GM21515 (cell line): ENCODE measurements at regions not wholly inside any gene's neighbourhood (a gene's known extent, or its start where the extent isn't known, plus 50 kb on each side); places are given as distances from the start of the nearest gene placed in this dataset.
"Not testable (repeated sequence)": the region's sequence is repeated elsewhere in the genome, so short reads cannot be mapped to it uniquely, and the experiment has no call there.

Source experiments
- ATAC-seq: cut with Tn5 transposase; IDR thresholded peaks from one replicate; pipeline ENCODE4 v1.9.1; 2021; ENCODE audit not compliant: unreplicated experiment

DNA sequence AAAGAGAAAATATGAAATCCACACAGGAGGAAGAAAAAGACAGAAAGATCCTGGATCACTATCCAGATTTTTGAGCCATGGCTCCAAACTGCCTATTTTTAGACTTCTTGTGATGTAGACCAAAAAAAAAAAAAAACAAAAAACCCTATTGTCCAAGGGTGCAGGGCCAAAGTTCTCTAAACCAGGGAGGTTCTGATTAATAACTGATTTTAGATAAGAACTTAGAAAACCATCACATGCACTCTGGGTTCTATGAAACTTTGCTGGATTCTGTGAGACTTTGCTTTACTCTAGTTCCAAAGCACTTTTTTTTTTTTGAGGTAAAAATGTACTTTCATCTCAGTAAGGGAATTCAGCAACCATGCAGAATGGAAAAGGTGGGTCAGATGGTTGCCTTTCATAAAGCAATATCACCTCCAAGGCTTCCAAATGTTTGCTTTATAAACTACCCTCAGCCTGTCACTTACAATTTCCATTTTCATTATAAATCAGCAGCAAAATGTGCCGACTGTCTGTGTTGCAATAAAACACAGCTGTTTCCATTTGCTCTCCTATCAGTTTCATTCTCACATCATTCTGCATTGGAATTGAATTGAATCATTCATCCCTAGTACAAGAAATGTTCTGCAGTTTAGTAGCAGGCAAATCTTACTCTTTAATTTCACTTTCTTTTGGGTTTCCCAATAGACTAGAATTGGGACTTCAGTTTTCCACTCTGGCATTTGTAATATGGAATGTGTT is 1584.3 kb upstream of the RAG2 start:
- no peak for ATAC-seq

DNA sequence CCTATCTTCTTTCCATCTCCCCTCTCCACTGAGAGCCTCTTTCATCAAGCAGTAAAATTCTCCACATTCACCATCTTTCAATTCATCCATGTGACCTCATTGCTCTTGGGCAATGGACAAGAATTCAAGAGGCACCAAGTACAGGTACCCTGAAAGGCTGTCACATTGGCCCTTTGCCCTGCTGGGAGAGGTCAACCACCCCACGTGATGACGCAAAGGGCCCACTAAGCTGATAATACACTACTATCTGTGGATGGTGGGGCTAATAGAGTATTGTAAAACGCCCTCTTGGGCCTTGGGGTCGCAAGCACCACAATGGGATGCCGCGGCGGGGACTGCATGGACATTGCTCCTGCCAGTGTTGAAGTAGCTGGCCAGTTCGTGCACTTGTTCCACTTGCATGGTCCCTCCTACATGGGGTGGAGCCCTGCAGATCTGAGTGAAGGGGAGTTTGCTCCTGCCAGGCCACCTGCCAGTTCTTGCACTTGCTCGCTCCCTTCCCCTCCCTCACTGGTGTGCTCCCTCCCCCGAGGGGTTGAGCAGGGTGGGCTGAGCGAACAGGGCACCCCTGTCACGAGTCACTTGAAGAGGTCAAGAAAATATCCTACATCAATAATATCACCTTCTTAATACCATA is 1578.8 kb upstream of the RAG2 start:
- ATAC-seq = no peak

GRCh38 chr11:38173676-38174075 is 1575.6 kb upstream of the RAG2 start:
- ATAC-seq = no peak

DNA sequence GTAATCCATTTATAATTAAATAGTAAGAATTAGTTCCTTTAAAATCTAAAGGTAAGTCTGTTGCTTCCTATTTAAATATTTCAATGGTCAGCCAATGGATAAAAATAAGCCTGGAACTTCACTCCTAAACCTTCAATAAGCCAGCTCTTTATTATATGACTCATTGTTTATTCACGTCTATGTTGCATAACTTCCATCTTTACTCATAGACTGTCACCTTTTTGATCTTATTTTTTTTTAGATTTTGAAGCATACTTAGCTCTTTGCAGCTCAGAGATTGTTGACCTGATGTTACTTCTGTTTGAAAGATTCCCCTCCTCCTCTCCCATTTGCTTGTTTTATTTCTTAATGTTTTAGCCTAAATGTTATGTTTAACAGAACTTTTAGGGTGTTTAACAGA is 1571.2 kb upstream of the RAG2 start:
- no peak for ATAC-seq

- ATAC-seq = no peak
Measured at GRCh38 chr11:38163526-38163925, 1565.5 kb upstream of the RAG2 start.

DNA sequence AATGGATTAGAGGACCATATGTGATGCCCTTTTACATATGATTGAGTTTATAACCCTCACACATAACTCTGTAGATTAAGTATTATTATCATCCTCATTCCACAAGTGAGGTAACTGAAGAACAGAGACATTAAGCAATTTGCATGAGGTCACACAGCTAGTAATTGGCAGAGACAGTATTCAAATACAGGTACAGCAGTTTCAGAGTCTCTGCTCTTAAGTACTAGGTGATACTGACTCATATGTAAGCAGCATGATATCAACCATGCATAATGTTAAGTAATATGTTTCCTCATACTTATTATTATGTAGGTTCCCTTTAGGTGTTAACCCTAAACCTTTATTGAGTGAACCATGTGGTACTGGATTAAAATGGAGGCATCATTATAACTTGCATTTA is 1562.4 kb upstream of the RAG2 start:
- no peak for ATAC-seq

GRCh38 chr11:38159038-38159437 is 1561.0 kb upstream of the RAG2 start:
- no peak for ATAC-seq

GRCh38 chr11:38156495-38157146 is 1558.6 kb upstream of the RAG2 start:
- ATAC-seq = no peak

GRCh38 chr11:38155856-38156255 is 1557.8 kb upstream of the RAG2 start:
- no peak for ATAC-seq

DNA sequence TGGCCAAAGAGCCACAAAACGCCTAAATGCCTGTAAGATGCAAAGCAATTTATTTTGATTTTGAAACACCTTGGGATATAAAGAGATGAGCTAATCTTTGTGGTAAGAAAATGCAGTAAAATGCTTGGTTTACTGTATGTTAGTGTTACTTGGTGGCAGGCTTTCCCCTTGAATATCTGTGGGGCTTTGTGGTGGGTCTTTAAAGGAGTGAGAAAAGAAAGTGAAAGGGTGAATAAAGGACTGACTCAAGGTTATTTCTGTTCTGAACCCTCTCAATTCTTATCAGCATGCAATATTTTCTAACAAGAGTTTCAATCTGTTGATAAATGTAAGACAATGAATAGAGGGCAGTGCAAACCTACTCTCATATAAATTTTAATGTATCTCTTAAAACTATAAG is 1555.9 kb upstream of the RAG2 start:
- no peak for ATAC-seq

DNA sequence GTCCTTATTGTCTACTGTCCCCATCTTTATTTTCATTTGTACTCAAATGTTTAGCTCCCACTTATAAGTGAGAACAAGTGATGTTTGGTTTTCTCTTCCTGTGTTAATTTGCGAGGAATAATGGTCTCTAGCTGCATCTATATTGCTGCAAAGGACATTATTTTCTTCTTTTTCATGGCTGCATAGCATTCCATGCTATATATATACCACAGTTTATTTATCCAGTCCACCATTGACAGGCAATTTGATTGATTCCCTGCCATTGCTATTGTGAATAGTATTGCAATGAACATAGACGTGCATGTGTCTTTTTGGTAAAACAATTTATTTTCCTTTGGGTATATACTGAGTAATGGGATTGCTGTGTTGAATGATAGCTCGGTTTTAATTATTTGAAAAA is 1545.8 kb upstream of the RAG2 start:
- ATAC-seq = no peak

GRCh38 chr11:38138972-38139371 is 1540.9 kb upstream of the RAG2 start:
- ATAC-seq = no peak

DNA sequence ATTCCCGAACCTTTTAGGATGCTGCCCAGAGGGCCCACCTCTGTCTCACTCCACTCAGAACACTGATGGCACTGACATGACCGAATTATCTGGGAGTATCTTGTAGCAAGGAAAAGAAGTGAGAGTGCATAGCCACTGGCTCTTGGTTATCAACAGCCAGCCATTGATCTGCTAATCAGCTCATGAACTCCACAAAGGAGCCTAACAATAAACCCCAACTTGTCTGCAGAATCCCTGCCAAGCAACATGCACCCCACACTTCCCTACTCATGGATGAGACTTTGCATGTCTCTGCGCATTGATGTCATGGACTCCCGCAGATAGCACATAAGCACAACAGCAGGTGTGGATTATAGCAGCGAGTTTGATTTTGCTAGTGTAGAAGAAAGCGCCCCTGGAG is 1538.9 kb upstream of the RAG2 start:
- no peak for ATAC-seq

GRCh38 chr11:38131535-38131934 is 1533.5 kb upstream of the RAG2 start:
- no peak for ATAC-seq

DNA sequence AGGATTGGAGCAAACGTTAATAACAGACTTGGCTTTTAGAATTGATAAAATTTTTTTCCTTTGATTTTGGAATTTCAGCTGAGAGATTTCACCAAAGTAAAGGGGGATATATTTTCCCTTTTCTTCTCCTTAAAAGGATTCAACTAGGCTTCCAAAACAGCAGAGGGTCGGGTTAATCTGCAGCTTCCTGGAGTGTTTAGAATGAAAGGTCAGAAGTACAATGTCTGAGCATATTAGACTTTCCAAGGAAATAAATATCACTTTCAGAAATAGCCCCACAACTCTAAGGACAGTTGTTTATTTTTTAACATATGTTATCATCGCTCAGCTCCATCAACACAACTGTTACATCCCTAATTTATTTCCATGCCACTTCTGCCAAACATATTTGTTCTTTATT is 1532.9 kb upstream of the RAG2 start:
- ATAC-seq = no peak

DNA sequence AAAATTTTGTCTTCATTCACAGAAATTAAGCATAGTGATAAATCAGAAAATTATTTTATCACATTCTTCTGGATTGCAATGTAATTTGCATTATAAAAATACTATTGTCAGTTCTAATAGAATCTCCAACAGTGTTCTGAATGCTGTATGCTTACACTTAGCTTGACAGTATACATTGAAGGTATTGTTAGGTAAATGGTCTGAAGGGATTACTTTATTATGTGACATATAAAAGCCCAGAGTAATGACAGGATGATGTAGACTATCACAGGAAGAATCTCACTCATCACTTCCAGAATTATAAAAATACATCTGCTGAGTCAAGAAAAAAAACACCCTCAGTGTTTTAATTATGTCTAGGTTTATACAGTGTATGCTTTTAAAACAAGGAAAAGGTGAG is 1532.5 kb upstream of the RAG2 start:
- no peak for ATAC-seq

GRCh38 chr11:38123673-38124072 is 1525.6 kb upstream of the RAG2 start:
- ATAC-seq = no peak

DNA sequence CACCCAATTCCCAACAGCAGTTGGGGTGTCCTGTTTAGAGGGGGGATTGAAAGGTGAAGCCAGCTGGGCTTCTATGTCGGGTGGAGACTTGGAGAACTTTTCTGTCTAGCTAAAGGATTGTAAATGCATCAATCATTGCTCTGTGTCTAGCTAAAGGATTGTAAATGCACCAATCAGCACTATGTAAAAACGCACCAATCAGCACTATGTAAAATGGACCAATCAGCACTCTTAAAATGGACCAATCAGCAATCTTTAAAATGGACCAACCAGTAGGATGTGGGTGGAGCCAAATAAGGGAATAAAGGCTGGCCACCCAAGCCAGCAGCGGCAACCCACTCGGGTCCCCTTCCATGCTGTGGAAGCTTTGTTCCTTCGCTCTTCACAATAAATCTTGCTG is 1518.6 kb upstream of the RAG2 start:
- ATAC-seq = not testable (repeated sequence)

DNA sequence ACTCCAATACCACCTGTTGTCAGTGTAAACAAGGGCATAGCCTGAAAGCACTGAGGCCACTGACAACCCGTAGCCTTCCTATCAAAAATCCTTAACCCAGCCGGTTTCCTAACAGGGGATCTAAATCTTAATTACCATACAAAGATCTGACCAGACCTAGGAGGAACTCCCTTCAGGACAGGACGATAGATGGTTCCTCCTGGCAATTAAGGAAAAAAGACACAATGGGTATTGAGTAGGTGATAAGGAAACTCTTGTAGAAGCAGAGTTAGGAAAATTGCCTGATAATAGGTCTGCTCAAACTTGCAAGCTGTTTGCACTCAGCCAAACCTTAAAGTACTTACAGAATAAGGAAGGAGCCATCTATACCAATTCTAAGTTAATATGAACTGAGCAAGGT is 1517.3 kb upstream of the RAG2 start:
- ATAC-seq = not testable (repeated sequence)

- ATAC-seq = no peak
Measured at GRCh38 chr11:38100836-38101462, 1502.9 kb upstream of the RAG2 start.

DNA sequence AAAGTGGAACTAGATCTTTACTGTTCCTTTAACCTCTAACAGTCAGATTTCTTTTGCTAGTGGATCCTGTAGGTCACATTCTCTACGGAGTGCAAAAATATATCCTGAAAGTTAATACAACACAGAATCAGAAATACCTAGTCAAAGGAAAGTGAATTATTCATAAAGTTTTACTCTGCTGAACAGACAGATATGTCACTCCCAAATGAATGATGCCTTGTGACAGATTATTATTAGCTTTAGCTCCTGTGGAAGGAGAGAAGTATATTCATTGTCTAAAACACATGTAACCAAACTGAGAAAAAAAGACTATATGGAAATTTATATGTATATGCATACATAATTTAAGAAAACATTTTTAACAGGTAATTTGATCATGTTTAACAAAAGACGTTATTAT is 1497.2 kb upstream of the RAG2 start:
- ATAC-seq = no peak

DNA sequence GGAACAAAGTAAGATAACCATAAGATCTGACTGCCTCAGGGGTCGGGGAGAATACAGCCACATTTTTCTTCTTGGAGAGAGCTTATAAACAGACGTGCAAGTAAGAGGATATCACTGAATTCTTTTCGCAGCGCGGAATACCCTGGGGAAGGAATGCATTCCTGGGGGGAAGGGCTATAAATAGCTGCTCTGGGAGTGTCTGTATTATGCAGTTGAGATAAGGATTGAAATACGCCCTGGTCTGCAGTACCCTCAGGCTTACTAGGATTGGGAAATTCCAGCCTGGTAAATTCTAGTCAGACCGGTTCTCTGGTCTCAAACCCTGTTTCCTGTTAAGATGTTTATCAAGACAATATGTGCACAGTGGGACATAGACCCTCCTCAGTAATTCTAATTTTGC is 1491.7 kb upstream of the RAG2 start:
- ATAC-seq = no peak
